GF-D8 (cell line): ENCODE measurements at regions not wholly inside any gene's neighbourhood (a gene's known extent, or its start where the extent isn't known, plus 50 kb on each side); places are given as distances from the start of the nearest gene placed in this dataset.

Experiments used
- DNase-seq: peaks from one replicate; lab custom pipeline; 2025; lab: John Stamatoyannopoulos, UW

DNA sequence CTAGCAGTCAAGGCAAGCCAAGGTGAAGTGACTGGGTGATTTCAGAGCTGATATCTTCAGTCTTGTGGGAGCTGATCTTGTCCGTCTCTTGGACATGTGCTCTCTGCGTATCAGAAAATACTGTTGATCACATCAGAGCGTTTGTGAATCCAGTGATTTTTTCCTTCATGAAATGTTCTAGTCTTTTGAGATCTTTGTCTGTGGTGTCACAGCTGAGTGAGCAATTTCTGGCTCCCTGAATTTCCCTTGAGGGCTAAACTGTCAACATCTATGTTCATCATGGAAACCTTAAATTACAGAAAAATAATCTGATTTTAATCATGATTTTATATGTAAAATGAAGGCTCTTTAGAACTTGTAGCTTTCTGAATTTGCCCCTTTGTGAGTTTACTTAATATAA is 432.0 kb downstream of the CCDC85A start:
- no peak for DNase-seq

DNA sequence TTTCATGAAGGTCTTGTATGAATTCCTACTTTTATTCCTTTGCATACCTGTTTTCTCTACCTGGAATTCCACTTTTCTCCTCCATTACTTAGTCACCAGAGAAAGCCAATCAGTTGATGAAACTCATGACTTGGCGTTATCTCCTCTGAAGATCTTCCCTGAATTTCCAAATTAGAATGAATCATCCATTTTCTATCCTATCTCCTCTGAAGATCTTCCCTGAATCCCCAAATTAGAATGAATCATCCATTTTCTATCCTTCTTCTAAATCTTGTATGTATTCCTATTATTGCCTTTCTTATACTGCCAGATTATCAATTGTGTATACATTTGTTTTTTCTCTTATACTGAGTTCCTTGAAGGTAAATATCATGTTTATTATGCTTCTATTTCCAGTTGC is 440.4 kb downstream of the CCDC85A start:
- no peak for DNase-seq

DNA sequence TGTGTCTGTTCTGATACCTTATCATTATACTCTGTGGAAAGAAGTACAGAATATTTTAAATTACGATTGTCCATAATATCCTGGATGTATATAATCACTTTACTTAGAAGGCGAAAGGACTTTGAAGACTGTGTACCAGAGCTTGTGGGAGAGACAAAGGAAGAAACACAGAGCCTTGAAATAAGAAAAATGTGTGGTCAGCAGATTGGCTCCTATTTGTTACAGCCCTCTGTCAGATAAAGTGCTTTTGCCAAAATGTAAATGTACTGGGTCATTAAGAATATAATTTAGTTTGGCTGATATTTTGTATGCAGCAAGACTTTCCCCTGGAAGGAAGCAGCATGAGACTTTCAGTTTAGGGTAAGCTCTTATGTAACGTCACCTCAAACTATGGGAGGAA is 443.1 kb downstream of the CCDC85A start:
- DNase-seq, result no peak

- no peak for DNase-seq
These were observed 446.5 kb downstream of the CCDC85A start for GRCh38 chr2:56630286-56630685.

GRCh38 chr2:56647997-56648396 is 464.2 kb downstream of the CCDC85A start:
- DNase-seq, result no peak

- DNase-seq, result no peak
These were observed 465.0 kb downstream of the CCDC85A start for GRCh38 chr2:56648802-56649201.

DNA sequence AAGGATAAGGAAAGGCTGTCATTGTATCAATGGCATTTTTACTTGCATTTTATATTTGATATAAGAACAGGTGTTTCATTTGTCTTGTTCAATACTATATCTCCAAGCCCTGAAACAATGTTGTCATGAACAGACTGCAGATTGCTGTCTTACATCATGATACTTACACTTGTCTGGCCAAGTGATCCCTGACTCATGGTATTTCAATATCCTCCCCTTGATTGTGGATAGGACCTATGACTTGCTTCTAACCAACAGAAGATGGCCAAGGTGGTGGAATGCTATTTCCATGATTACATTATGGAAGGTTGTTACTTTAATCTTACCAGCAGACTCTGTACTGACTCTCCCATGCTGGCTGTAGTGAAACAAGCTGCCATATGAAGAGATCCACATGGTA is 471.1 kb downstream of the CCDC85A start:
- DNase-seq, result no peak

GRCh38 chr2:56656826-56657225 is 473.0 kb downstream of the CCDC85A start:
- no peak for DNase-seq

DNA sequence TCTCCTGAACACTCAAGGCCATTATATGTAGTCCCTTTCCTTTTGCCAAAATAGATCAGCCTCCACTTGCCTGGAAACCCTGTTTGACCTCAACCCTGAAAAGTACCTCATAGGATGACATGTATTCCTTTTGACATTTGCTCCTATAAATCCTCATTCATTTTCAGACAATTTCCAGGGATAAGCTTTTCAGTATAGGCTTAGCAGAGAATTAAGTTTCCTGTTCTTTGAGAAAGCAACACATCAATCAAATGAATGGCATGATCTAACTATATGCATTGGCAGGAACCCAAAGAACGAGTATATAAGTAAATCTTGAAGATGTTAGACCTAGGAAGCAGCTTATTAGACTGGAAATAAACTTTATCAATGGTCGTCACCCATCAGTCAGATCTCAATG is 483.0 kb downstream of the CCDC85A start:
- DNase-seq, result no peak

- DNase-seq, result no peak
These were observed 488.3 kb downstream of the CCDC85A start for GRCh38 chr2:56671973-56672569.

- DNase-seq, result no peak
These were observed 490.3 kb downstream of the CCDC85A start for GRCh38 chr2:56674084-56674483.

- no peak for DNase-seq
These were observed 493.2 kb downstream of the CCDC85A start for GRCh38 chr2:56676966-56677365.

GRCh38 chr2:56680971-56681631 is 497.3 kb downstream of the CCDC85A start:
- no peak for DNase-seq

DNA sequence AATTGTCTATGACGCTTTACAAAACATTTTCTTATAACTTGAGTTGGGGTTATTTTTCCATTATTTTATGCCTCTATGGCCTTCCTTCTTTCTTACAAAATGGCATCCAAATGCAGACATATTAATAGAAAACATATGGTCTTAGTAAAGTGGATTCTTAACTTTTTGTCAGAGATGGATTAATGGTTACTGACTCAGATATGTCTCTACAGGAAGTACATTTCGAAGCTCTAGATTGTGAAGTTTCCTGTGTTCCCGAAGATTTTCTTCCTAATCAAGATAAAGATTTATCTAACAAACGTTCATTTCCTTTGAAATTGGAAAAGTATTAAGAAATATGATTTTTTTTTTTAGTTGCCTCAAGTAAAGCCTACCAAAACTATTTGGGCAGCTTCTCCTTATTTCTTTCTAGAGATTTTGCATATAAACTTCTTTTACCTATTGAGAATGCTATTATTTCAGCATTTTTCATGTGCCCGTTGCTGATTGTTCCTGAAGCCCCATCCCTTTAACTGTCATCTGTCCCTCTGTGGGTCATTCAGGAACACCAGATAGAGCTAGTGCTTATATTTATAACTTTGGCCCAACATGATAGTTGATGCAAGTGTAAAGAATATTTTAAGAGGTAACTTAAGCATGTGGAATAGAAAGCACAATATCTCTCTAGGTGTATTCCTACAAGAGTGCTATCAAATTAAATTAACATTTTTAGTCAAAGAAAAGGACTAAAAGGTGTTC is 498.0 kb downstream of the CCDC85A start:
- DNase-seq, result no peak

DNA sequence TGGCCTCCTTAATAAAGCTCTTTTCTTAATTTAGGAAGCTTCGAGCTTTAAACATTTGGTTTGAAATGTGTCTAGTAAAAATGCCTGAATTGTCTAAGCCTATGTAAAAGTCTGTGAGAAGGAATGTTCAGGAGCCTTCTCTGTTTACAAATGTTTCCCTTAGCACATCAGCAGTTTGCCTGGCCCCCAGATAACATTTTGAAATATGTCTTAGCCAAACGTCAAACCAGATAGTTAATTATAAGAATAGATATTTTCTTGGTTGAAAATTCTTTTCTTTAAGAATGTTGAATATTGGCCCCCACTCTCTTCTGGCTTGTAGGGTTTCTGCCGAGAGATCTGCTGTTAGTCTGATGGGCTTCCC is 498.6 kb downstream of the CCDC85A start:
- no peak for DNase-seq

GRCh38 chr2:56684327-56684726 is 500.5 kb downstream of the CCDC85A start:
- no peak for DNase-seq

- DNase-seq, result no peak
These were observed 501.4 kb downstream of the CCDC85A start for GRCh38 chr2:56685205-56685604.

DNA sequence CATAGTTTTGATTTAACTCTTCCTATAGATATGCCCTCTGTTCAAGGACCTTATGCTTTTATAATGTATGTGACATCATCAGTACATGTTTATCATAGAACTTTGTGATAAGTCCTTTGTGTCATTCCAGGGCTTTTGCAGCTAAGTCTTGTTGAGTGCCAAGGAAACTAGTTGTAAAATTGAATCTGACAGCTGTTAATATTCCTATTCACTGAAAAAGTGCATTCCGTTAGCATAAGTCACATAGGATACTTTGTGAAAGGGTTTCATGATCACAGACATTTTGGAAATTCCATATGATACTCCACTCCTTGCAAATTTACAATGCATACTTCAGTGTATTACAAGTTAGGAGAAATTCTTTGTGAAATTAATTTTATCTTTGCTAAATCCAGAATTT is 503.4 kb downstream of the CCDC85A start:
- no peak for DNase-seq

- no peak for DNase-seq
These were observed 504.9 kb downstream of the CCDC85A start for GRCh38 chr2:56688661-56689060.

DNA sequence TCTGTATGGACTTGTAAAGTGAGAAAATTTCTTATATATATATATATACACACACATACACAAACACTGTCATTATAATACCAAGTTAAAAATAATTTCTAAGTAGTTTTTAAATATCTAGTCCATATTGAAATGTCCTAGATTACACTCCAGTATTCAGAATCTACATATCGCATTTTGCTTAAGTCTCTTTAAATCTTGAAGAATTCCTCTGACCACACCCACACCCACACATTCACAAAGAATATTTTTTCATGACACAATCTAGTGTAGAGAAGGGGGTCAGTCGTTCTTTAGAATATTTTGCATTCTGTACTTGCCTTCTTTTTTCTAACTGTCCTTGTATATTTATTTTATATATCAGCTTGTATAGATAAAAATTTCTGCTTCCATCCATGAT is 509.7 kb downstream of the CCDC85A start:
- DNase-seq, result no peak

GRCh38 chr2:56703001-56703400 is 519.2 kb downstream of the CCDC85A start:
- no peak for DNase-seq

DNA sequence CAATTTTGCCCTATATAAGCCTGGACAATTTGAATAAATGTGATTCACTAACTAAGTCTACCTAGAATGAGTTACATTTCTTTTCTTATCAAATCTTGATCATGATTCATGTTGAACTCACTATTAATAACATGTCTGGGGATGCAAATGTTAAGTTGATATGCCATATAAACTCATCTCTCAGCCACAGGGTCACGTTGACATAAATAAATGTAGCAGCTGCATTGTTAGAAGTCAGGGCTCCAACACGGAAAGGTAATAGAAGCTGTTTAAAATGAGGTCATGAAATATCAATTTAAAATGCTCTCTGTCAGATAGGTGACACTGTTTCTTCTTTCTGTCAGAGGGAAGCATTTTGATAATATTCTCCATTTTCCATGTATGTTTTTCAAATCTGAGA is 521.9 kb downstream of the CCDC85A start:
- DNase-seq, result no peak

- no peak for DNase-seq
These were observed 523.4 kb downstream of the CCDC85A start for GRCh38 chr2:56707218-56707617.

DNA sequence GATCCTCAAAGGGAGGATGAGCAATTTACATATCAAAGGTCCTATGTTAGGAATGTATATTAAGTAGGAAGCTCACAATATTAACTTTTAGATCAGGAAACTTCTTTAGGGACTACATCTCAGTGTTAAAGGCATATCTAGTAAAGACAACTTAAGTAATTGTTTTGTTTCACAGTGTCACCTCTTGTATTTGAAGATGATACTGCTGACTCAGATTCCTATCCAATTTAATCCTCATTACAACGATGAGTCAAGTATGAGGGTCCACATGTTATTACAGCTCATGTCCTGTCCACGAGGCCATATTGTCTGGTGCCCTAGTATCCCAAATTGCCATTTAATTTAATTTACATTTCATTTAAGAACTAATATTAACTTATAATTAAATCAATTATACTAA is 523.9 kb downstream of the CCDC85A start:
- no peak for DNase-seq
